ENCODE measurements at regions not wholly inside any gene's neighbourhood (a gene's known extent, or its start where the extent isn't known, plus 50 kb on each side); places are given as distances from the start of the nearest gene placed in this dataset.

GRCh38 chr20:17844549-17845298 is 123.9 kb downstream of the SNX5 start:
- Mint-ChIP-seq H3K27ac (ENCODE audit: unreplicated experiment) (peak overlapping the region; percentile 14), H3K4me1 (ENCODE audit: low read depth, unreplicated experiment) (peaks cover 23% of the 10 kb centered on the region), H3K4me3 (ENCODE audit: unreplicated experiment) (no peak overlapping the region), H3K36me3 (ENCODE audit: low read depth, unreplicated experiment) (no peaks in the 10 kb centered on the region), H3K9me3 (ENCODE audit: unreplicated experiment) (peaks cover 8% of the 10 kb centered on the region), H3K27me3 (ENCODE audit: low read depth, unreplicated experiment) (no peaks in the 10 kb centered on the region)
- Histone ChIP-seq H3K9me3 (ENCODE audit: insufficient read depth, low read depth, low read length) (no peaks in the 10 kb centered on the region), H2AFZ (ENCODE audit: low read depth, low read length) (no peak overlapping the region), H3K27ac (ENCODE audit: low read depth, low read length) (no peak overlapping the region), H3K36me3 (ENCODE audit: insufficient read depth, low read length) (no peaks in the 10 kb centered on the region), H3K4me2 (ENCODE audit: low read length) (no peak overlapping the region), H3K27me3 (ENCODE audit: insufficient read depth, low read length) (no peaks in the 10 kb centered on the region), H3K4me3 (ENCODE audit: insufficient read depth, low read depth, low read length) (no peak overlapping the region), H4K20me1 (ENCODE audit: insufficient read depth, low read length) (no peaks in the 10 kb centered on the region), H3K4me1 (ENCODE audit: insufficient read depth, low read length) (peaks cover 47% of the 10 kb centered on the region), H3K79me2 (ENCODE audit: insufficient read depth, low read length) (no peaks in the 10 kb centered on the region), H3K9ac (ENCODE audit: low read length) (no peak overlapping the region)
- FAIRE-seq: no peak
- TF ChIP-seq EZH2 (IDR thresholded peaks at IDR 0.05; ENCODE audit: insufficient read depth, low read length) (no peak), CTCF (IDR thresholded peaks at IDR 0.05; ENCODE audit: insufficient read depth, low read depth, low read length) (no peak)
- no peak for DNase-seq (ENCODE audit: low read depth)

- peaks cover 4% of the 10 kb centered on the region for H3K9me3 Mint-ChIP-seq (ENCODE audit: unreplicated experiment)
- peak overlapping the region; percentile 64 for H3K4me2 ChIP-seq (ENCODE audit: low read length)
- H3K27ac Mint-ChIP-seq (ENCODE audit: unreplicated experiment): peak overlapping the region; percentile 79
- H3K27me3 Mint-ChIP-seq (ENCODE audit: low read depth, unreplicated experiment): no peaks in the 10 kb centered on the region
- no peak overlapping the region for H3K4me3 Mint-ChIP-seq (ENCODE audit: unreplicated experiment)
- H4K20me1 ChIP-seq (ENCODE audit: insufficient read depth, low read length): no peaks in the 10 kb centered on the region
- no peaks in the 10 kb centered on the region for H3K36me3 Mint-ChIP-seq (ENCODE audit: low read depth, unreplicated experiment)
- H3K79me2 ChIP-seq (ENCODE audit: insufficient read depth, low read length): no peaks in the 10 kb centered on the region
- H3K4me1 ChIP-seq (ENCODE audit: insufficient read depth, low read length): peaks cover 42% of the 10 kb centered on the region
- H2AFZ ChIP-seq (ENCODE audit: low read depth, low read length): peak overlapping the region; percentile 7
- H3K9me3 ChIP-seq (ENCODE audit: insufficient read depth, low read depth, low read length): no peaks in the 10 kb centered on the region
- DNase-seq (ENCODE audit: low read depth) (no peak), FAIRE-seq (no peak)
- no peaks in the 10 kb centered on the region for H3K36me3 ChIP-seq (ENCODE audit: insufficient read depth, low read length)
- TF ChIP-seq CTCF (IDR thresholded peaks at IDR 0.05; ENCODE audit: insufficient read depth, low read depth, low read length): no peak
- no peak for TF ChIP-seq EZH2 (IDR thresholded peaks at IDR 0.05; ENCODE audit: insufficient read depth, low read length)
- H3K4me1 Mint-ChIP-seq (ENCODE audit: low read depth, unreplicated experiment): peaks cover 18% of the 10 kb centered on the region
- no peaks in the 10 kb centered on the region for H3K27me3 ChIP-seq (ENCODE audit: insufficient read depth, low read length)
- H3K9ac ChIP-seq (ENCODE audit: low read length): peak overlapping the region; percentile 57
- no peak overlapping the region for H3K4me3 ChIP-seq (ENCODE audit: insufficient read depth, low read depth, low read length)
- H3K27ac ChIP-seq (ENCODE audit: low read depth, low read length): peak overlapping the region; percentile 80
These were observed 124.5 kb downstream of the SNX5 start for GRCh38 chr20:17844133-17844429.
